ENCODE measurements at regions not wholly inside any gene's neighbourhood (a gene's known extent, or its start where the extent isn't known, plus 50 kb on each side); places are given as distances from the start of the nearest gene placed in this dataset.

DNA sequence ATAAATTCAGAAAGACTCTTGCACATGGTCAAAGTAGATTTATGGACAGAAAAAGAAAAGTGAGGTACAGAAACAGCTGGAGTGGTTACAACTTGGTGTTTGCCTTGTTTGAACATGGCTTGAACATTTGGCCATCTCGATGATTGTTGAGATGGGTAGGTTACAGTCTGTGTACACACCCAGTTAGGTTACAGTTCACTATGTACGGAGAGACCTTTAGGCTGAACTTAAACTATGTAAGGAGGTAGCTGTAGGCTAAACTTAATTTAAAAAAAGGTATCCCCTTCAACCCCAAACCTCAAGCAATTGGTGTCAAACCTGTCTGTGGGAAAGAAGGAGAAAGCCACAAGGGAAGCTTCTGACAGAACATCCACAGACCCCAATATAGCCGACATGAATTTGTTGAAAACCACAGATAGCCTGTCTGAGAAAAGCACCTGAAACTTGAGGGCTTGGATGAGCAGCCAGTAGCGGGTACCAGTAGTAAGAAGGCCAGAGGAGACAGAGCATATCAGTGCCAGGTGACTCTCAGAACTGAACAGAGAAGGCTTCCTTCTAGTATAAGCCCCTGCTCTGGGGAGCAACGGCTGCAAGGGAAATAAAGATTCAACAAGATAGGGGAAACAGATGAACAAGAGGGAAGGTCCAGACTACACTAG, 247.9 kb upstream of the GALNTL6 start:
- peak; percentile 53 for DNase-seq (ENCODE audit: low read depth)

GRCh38 chr4:171561419-171561818, 251.8 kb upstream of the GALNTL6 start:
- TF ChIP-seq CTCF (IDR thresholded peaks at IDR 0.05; ENCODE audit: insufficient read depth, low read depth, low read length, missing control alignments), result no peak
- DNase-seq (ENCODE audit: low read depth), result no peak

More for the DNA sequence above, 247.9 kb upstream of the GALNTL6 start:
- no peak for TF ChIP-seq CTCF (IDR thresholded peaks at IDR 0.05; ENCODE audit: insufficient read depth, low read depth, low read length, missing control alignments)
- no peak overlapping the region for H3K4me3 ChIP-seq (ENCODE audit: low read depth, low read length)

GRCh38 chr4:171553961-171554360, 259.2 kb upstream of the GALNTL6 start:
- H3K4me3 ChIP-seq (ENCODE audit: low read depth, low read length), result no peak overlapping the region
- no peak for TF ChIP-seq CTCF (IDR thresholded peaks at IDR 0.05; ENCODE audit: insufficient read depth, low read depth, low read length, missing control alignments)
- no peak for DNase-seq (ENCODE audit: low read depth)

More at GRCh38 chr4:171561419-171561818, 251.8 kb upstream of the GALNTL6 start:
- no peak overlapping the region for H3K4me3 ChIP-seq (ENCODE audit: low read depth, low read length)

GRCh38 chr4:171542640-171543039, 270.6 kb upstream of the GALNTL6 start:
- DNase-seq (ENCODE audit: low read depth), result no peak
- no peak overlapping the region for H3K4me3 ChIP-seq (ENCODE audit: low read depth, low read length)
- no peak for TF ChIP-seq CTCF (IDR thresholded peaks at IDR 0.05; ENCODE audit: insufficient read depth, low read depth, low read length, missing control alignments)

- DNase-seq (ENCODE audit: low read depth), result no peak
These were observed 274.6 kb upstream of the GALNTL6 start for GRCh38 chr4:171538601-171539100.

GRCh38 chr4:171534391-171534790, 278.8 kb upstream of the GALNTL6 start:
- no peak overlapping the region for H3K4me3 ChIP-seq (ENCODE audit: low read depth, low read length)
- DNase-seq (ENCODE audit: low read depth), result no peak
- no peak for TF ChIP-seq CTCF (IDR thresholded peaks at IDR 0.05; ENCODE audit: insufficient read depth, low read depth, low read length, missing control alignments)

More at GRCh38 chr4:171538601-171539100, 274.6 kb upstream of the GALNTL6 start:
- TF ChIP-seq CTCF (IDR thresholded peaks at IDR 0.05; ENCODE audit: insufficient read depth, low read depth, low read length, missing control alignments), result no peak
- H3K4me3 ChIP-seq (ENCODE audit: low read depth, low read length), result no peak overlapping the region

GRCh38 chr4:171532968-171533367, 280.2 kb upstream of the GALNTL6 start:
- DNase-seq (ENCODE audit: low read depth), result no peak
- H3K4me3 ChIP-seq (ENCODE audit: low read depth, low read length), result no peak overlapping the region; the same call in 1 of the 2 replicates
- no peak for TF ChIP-seq CTCF (IDR thresholded peaks at IDR 0.05; ENCODE audit: insufficient read depth, low read depth, low read length, missing control alignments)
